ENCODE measurements at regions not wholly inside any gene's neighbourhood (a gene's known extent, or its start where the extent isn't known, plus 50 kb on each side); places are given as distances from the start of the nearest gene placed in this dataset.

- in situ Hi-C loops (cut with MboI; ENCODE audit: low pct_ligation_motif_present in 1 of 4, low pct_unique_long_range_greater_than_20kb in 1 of 4, low sequenced_read_pairs in 3 of 4) = no loop called here
- Histone ChIP-seq H3K36me3 (no peaks in the 10 kb centered on the region), H3K27ac (no peak overlapping the region), H3K4me3 (no peak overlapping the region), H3K4me1 (peaks cover 0 to 4% (median 0%) of the 10 kb centered on the region in 4 donors), H3K27me3 (no peaks in the 10 kb centered on the region), H3K9me3 (no peaks in the 10 kb centered on the region)
- 54% methylated on average over 4 of the region's 4 CpGs; no CpG with 5 or more reads in 1 of the 2 donors for WGBS, 2 donors (ENCODE audit: low coverage in 1 of 2)
- intact Hi-C loops (cut with DNase I; ENCODE audit: low total_unique reads) = no loop called here
- no peak for DNase-seq
- no peak for TF ChIP-seq POLR2AphosphoS5 (IDR thresholded peaks at IDR 0.05)
- TF ChIP-seq, protein P1, sequence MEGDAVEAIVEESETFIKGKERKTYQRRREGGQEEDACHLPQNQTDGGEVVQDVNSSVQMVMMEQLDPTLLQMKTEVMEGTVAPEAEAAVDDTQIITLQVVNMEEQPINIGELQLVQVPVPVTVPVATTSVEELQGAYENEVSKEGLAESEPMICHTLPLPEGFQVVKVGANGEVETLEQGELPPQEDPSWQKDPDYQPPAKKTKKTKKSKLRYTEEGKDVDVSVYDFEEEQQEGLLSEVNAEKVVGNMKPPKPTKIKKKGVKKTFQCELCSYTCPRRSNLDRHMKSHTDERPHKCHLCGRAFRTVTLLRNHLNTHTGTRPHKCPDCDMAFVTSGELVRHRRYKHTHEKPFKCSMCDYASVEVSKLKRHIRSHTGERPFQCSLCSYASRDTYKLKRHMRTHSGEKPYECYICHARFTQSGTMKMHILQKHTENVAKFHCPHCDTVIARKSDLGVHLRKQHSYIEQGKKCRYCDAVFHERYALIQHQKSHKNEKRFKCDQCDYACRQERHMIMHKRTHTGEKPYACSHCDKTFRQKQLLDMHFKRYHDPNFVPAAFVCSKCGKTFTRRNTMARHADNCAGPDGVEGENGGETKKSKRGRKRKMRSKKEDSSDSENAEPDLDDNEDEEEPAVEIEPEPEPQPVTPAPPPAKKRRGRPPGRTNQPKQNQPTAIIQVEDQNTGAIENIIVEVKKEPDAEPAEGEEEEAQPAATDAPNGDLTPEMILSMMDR (IDR thresholded peaks at IDR 0.05) = no peak
- TF ChIP-seq EP300 (IDR thresholded peaks at IDR 0.05; ENCODE audit: low read depth) = no peak
- TF ChIP-seq POLR2A (IDR thresholded peaks at IDR 0.05) = no peak
Measured at GRCh38 chr18:46406539-46406932, 250.5 kb downstream of the LOXHD1 start.

GRCh38 chr18:46407486-46408166 is 249.4 kb downstream of the LOXHD1 start:
- no peaks in the 10 kb centered on the region for H3K36me3 ChIP-seq
- H3K4me3 ChIP-seq = no peak overlapping the region
- peak overlapping the region in 2 of 4 donors; percentile 16 to 43 for H3K27ac ChIP-seq
- in situ Hi-C loops (cut with MboI; ENCODE audit: low pct_ligation_motif_present in 1 of 4, low pct_unique_long_range_greater_than_20kb in 1 of 4, low sequenced_read_pairs in 3 of 4) = no loop called here
- intact Hi-C loops (cut with DNase I; ENCODE audit: low total_unique reads) = no loop called here
- DNase-seq = no peak
- no peaks in the 10 kb centered on the region for H3K9me3 ChIP-seq
- WGBS, 2 donors (ENCODE audit: low coverage in 1 of 2) = 44 to 65% methylated on average over 3 to 6 of the region's 6 CpGs
- no peaks in the 10 kb centered on the region for H3K27me3 ChIP-seq
- TF ChIP-seq, protein P1 (IDR thresholded peaks at IDR 0.05) = no peak
- no peak for TF ChIP-seq EP300 (IDR thresholded peaks at IDR 0.05; ENCODE audit: low read depth)
- no peak for TF ChIP-seq POLR2AphosphoS5 (IDR thresholded peaks at IDR 0.05)
- no peak for TF ChIP-seq POLR2A (IDR thresholded peaks at IDR 0.05)
- peaks cover under 1 to 11% (median 5%) of the 10 kb centered on the region in 4 donors for H3K4me1 ChIP-seq

DNA sequence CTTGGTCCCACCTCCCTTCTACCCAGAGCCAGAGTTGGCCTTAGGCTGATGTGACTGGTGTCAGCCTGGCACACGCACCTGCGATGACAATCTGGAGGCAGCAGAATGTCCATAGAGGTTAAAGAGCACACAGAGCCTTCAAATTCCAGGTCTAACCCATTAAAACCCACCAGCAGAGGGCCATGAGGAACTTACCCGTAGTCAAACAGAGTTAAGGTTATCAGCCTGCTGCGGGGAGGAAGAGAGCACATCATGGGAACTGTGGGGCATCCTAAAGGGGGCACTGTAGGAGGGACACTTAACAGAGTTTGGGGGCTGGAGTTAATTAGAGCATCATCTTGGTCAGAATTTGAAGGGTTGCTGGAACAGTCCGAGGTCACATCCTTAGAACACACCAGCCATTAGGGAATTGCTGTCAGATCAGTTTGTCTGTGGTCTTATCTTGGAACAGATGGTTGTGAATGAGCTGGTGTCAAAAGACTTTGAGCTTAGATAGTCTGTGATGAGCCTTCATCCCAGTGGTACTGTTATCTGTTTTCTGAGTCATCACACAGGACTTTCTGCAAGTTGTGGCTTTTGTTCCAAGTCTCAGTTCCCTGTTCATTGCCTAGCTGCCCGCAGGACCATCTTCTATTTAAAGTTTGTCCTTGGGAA is 248.6 kb downstream of the LOXHD1 start:
- in situ Hi-C loops (cut with MboI; ENCODE audit: low pct_ligation_motif_present in 1 of 4, low pct_unique_long_range_greater_than_20kb in 1 of 4, low sequenced_read_pairs in 3 of 4) = no loop called here
- DNase-seq = no peak
- 74 to 83% methylated on average over 1 to 6 of the region's 6 CpGs for WGBS, 2 donors (ENCODE audit: low coverage in 1 of 2)

GRCh38 chr18:46411191-46411828 is 245.7 kb downstream of the LOXHD1 start:
- Histone ChIP-seq H3K36me3 (no peaks in the 10 kb centered on the region), H3K9me3 (no peaks in the 10 kb centered on the region), H3K27me3 (no peaks in the 10 kb centered on the region), H3K4me3 (no peak overlapping the region), H3K27ac (peak overlapping the region in 3 of 4 donors; percentile 57 to 74 (median 61)), H3K4me1 (peaks cover 3 to 21% (median 13%) of the 10 kb centered on the region in 4 donors)
- no peak for TF ChIP-seq EP300 (IDR thresholded peaks at IDR 0.05; ENCODE audit: low read depth)
- TF ChIP-seq, protein P1 (IDR thresholded peaks at IDR 0.05) = no peak
- TF ChIP-seq POLR2AphosphoS5 (IDR thresholded peaks at IDR 0.05) = no peak
- no peak for TF ChIP-seq POLR2A (IDR thresholded peaks at IDR 0.05)
- intact Hi-C loops (cut with DNase I; ENCODE audit: low total_unique reads) (no loop called here), in situ Hi-C loops (cut with MboI; ENCODE audit: low pct_ligation_motif_present in 1 of 4, low pct_unique_long_range_greater_than_20kb in 1 of 4, low sequenced_read_pairs in 3 of 4) (no loop called here)
- DNase-seq = no peak
- WGBS, 2 donors (ENCODE audit: low coverage in 1 of 2) = 79 to 96% methylated on average over 3 to 4 of the region's 4 CpGs

More for the DNA sequence above, 248.6 kb downstream of the LOXHD1 start:
- Histone ChIP-seq H3K27ac (no peak overlapping the region), H3K9me3 (no peaks in the 10 kb centered on the region), H3K27me3 (no peaks in the 10 kb centered on the region), H3K36me3 (no peaks in the 10 kb centered on the region), H3K4me1 (peaks cover 3 to 17% (median 10%) of the 10 kb centered on the region in 4 donors), H3K4me3 (no peak overlapping the region)
- no peak for TF ChIP-seq POLR2AphosphoS5 (IDR thresholded peaks at IDR 0.05)
- TF ChIP-seq EP300 (IDR thresholded peaks at IDR 0.05; ENCODE audit: low read depth) = no peak
- TF ChIP-seq, protein P1 (IDR thresholded peaks at IDR 0.05) = no peak
- no peak for TF ChIP-seq POLR2A (IDR thresholded peaks at IDR 0.05)
- intact Hi-C loops (cut with DNase I; ENCODE audit: low total_unique reads) = no loop called here
